ENCODE measurements at regions not wholly inside any gene's neighbourhood (a gene's known extent, or its start where the extent isn't known, plus 50 kb on each side); places are given as distances from the start of the nearest gene placed in this dataset.

DNA sequence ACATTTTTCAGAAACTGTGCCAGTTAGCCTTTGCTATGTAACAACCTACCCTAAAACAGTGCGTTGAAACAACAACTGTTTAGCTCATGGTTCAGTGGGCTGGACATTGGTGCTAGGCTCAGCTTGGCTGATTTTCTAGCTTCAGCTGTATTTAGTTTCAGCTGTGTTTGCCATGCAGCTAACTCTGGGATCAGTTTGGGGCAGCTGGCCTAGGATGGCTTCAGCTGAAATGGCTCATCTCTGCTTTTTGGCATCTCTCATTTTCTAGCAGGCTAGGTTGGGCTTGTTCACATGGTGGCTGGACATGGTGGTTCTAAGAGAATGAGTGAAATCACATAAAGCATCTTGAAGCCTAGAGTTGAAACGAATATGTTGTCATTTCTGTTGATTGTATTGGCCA lies 464.2 kb downstream of the QKI start:
- TF ChIP-seq, protein P1, sequence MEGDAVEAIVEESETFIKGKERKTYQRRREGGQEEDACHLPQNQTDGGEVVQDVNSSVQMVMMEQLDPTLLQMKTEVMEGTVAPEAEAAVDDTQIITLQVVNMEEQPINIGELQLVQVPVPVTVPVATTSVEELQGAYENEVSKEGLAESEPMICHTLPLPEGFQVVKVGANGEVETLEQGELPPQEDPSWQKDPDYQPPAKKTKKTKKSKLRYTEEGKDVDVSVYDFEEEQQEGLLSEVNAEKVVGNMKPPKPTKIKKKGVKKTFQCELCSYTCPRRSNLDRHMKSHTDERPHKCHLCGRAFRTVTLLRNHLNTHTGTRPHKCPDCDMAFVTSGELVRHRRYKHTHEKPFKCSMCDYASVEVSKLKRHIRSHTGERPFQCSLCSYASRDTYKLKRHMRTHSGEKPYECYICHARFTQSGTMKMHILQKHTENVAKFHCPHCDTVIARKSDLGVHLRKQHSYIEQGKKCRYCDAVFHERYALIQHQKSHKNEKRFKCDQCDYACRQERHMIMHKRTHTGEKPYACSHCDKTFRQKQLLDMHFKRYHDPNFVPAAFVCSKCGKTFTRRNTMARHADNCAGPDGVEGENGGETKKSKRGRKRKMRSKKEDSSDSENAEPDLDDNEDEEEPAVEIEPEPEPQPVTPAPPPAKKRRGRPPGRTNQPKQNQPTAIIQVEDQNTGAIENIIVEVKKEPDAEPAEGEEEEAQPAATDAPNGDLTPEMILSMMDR (IDR thresholded peaks at IDR 0.05), result no peak
- TF ChIP-seq POLR2A (IDR thresholded peaks at IDR 0.05), result no peak
- TF ChIP-seq EP300 (IDR thresholded peaks at IDR 0.05), result no peak
